ENCODE measurements at regions not wholly inside any gene's neighbourhood (a gene's known extent, or its start where the extent isn't known, plus 50 kb on each side); places are given as distances from the start of the nearest gene placed in this dataset.

DNA sequence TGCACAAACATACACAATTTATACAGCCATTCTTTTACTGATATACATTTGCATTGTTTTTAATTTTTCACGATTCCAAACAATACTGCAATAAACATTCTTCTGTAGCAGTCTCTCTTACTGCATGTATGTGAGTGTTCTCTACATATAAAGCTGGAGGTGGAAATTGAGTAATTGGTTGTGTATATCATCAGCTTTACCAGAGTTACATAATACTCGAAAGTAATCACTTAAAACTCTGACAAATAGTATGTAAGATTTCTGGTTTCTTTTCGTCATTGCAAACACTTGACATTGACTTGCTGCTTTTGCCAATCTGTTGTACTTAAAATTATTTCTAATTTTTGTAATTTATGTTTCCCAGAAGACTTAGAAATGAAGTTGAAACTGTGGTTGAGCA lies 110.2 kb downstream of the TDRD15 start:
- TF ChIP-seq POLR2A (IDR thresholded peaks at IDR 0.05; ENCODE audit: borderline replicate concordance, extremely low read depth, insufficient read depth, insufficient read length) (no peak), EZH2 (IDR thresholded peaks at IDR 0.05) (no peak), ZNF274 (IDR thresholded peaks at IDR 0.05; ENCODE audit: low read depth, low read length) (no peak), TCF7L2 (IDR thresholded peaks at IDR 0.05; ENCODE audit: borderline replicate concordance, extremely low read depth, insufficient read depth, insufficient read length) (no peak), SIN3A (IDR thresholded peaks at IDR 0.05; ENCODE audit: low read depth) (no peak), SP1 (IDR thresholded peaks at IDR 0.05; ENCODE audit: low read depth) (no peak), RAD21 (IDR thresholded peaks at IDR 0.05; ENCODE audit: low read depth) (no peak), POLR2AphosphoS5 (IDR thresholded peaks at IDR 0.05; ENCODE audit: low read depth, low read length) (no peak), ZFX (IDR thresholded peaks at IDR 0.05) (no peak), EZH2phosphoT487 (IDR thresholded peaks at IDR 0.05; ENCODE audit: borderline replicate concordance) (no peak)
- TF ChIP-seq, protein P1, sequence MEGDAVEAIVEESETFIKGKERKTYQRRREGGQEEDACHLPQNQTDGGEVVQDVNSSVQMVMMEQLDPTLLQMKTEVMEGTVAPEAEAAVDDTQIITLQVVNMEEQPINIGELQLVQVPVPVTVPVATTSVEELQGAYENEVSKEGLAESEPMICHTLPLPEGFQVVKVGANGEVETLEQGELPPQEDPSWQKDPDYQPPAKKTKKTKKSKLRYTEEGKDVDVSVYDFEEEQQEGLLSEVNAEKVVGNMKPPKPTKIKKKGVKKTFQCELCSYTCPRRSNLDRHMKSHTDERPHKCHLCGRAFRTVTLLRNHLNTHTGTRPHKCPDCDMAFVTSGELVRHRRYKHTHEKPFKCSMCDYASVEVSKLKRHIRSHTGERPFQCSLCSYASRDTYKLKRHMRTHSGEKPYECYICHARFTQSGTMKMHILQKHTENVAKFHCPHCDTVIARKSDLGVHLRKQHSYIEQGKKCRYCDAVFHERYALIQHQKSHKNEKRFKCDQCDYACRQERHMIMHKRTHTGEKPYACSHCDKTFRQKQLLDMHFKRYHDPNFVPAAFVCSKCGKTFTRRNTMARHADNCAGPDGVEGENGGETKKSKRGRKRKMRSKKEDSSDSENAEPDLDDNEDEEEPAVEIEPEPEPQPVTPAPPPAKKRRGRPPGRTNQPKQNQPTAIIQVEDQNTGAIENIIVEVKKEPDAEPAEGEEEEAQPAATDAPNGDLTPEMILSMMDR (IDR thresholded peaks at IDR 0.05 in 2 of 3, conservative IDR thresholded peaks at IDR 0.05 in 1 of 3; ENCODE audit: borderline replicate concordance in 1 of 3, insufficient read depth in 1 of 3, low read depth in 2 of 3, low read length in 2 of 3): no peak
- TF ChIP-seq, protein P2, sequence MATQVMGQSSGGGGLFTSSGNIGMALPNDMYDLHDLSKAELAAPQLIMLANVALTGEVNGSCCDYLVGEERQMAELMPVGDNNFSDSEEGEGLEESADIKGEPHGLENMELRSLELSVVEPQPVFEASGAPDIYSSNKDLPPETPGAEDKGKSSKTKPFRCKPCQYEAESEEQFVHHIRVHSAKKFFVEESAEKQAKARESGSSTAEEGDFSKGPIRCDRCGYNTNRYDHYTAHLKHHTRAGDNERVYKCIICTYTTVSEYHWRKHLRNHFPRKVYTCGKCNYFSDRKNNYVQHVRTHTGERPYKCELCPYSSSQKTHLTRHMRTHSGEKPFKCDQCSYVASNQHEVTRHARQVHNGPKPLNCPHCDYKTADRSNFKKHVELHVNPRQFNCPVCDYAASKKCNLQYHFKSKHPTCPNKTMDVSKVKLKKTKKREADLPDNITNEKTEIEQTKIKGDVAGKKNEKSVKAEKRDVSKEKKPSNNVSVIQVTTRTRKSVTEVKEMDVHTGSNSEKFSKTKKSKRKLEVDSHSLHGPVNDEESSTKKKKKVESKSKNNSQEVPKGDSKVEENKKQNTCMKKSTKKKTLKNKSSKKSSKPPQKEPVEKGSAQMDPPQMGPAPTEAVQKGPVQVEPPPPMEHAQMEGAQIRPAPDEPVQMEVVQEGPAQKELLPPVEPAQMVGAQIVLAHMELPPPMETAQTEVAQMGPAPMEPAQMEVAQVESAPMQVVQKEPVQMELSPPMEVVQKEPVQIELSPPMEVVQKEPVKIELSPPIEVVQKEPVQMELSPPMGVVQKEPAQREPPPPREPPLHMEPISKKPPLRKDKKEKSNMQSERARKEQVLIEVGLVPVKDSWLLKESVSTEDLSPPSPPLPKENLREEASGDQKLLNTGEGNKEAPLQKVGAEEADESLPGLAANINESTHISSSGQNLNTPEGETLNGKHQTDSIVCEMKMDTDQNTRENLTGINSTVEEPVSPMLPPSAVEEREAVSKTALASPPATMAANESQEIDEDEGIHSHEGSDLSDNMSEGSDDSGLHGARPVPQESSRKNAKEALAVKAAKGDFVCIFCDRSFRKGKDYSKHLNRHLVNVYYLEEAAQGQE (IDR thresholded peaks at IDR 0.05; ENCODE audit: low read depth): no peak
